ENCODE measurements at regions not wholly inside any gene's neighbourhood (a gene's known extent, or its start where the extent isn't known, plus 50 kb on each side); places are given as distances from the start of the nearest gene placed in this dataset.

DNA sequence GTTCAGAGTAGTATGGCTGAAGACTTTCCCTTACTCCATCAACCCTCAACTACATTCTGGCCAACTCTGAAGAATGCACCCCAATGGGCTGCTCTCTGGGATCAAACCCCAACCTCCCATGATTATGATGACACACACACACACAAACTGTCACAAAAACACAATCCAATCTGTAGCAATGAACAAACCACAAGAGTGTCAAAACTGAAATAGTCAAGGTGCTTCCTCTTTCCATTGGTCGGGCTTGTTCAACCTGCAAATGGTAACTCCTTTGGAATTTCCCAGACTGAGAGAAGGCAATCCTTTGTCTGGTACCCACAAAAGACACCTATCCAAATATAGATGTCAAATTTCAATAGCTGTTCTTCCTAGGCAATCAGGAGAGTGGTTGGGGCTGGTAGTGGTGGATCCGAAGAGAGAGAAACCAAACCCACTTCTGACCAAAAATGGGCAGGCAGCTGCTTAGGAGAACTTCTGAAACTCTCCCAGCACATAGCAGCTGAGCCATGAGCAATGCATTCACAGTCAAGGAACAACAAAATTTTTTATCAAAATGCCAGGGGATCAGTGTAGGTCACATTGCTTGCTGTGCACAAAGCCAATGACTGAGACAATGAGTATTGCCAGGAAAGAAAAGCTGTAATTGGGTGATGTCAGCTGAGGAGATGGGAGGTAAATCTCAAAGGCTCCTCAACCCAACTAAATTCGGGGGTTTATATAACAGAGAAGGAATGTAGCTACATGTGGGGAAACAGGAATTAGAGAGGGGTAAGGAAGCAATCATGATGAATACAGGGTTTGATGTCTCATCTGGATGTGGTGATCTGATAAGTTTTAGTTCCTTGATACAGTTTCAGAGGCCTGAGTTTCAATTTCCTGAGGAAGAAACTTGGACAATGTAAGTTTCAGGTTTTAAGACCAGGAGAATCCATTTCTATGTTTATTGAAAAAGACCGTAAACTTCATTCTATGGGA lies 191.4 kb downstream of the KITLG start:
- Histone ChIP-seq H3K18ac (ENCODE audit: low read depth, low read length) (peak overlapping the region; percentile 43; the same call in 1 of the 2 replicates), H2AFZ (replicated peaks; ENCODE audit: low read length, poor library complexity) (no peak overlapping the region), H2AK9ac (replicated peaks; ENCODE audit: low read depth, low read length, poor library complexity) (peak overlapping the region; percentile 43), H3K4me1 (ENCODE audit: control insufficient read depth, insufficient read depth, low read length) (peaks cover 4% of the 10 kb centered on the region), H3K4me3 (ENCODE audit: insufficient read depth, low read depth, low read length) (no peak overlapping the region), H2BK20ac (ENCODE audit: low read depth, low read length) (no peak overlapping the region; the same call in 1 of the 2 replicates), H3K4ac (ENCODE audit: low read depth, low read length) (no peak overlapping the region), H3K9me1 (ENCODE audit: insufficient read depth, low read length) (0 out of 2 replicates have a peak, but pooled peaks cover 8% of the 10 kb centered on the region), H4K8ac (ENCODE audit: low read depth in 2 of 2, low read length in 2 of 2) (no peak overlapping the region), H3K9ac (ENCODE audit: low read depth, low read length) (no peak overlapping the region), H4K5ac (ENCODE audit: low read depth, low read length) (no peak overlapping the region; the same call in 1 of the 2 replicates), H3K14ac (replicated peaks; ENCODE audit: low read depth, low read length) (no peak overlapping the region), H3K36me3 (ENCODE audit: control insufficient read depth, insufficient read depth, low read length) (no peaks in the 10 kb centered on the region), H3K56ac (ENCODE audit: extremely low read depth, insufficient read depth, low read length) (no peak overlapping the region), H3K79me1 (ENCODE audit: low read depth in 1 of 2, low read length in 2 of 2) (peaks cover 3 to 6% of the 10 kb centered on the region in 2 experiments; a peak in 1 of 4 replicates), H4K20me1 (ENCODE audit: insufficient read depth, low read length) (no peaks in the 10 kb centered on the region), H3K9me3 (ENCODE audit: control insufficient read depth, insufficient read depth, low read length) (peaks cover 2% of the 10 kb centered on the region; the same call in 1 of the 2 replicates), H2BK120ac (ENCODE audit: low read depth, low read length) (peak overlapping the region; percentile 4; the same call in 1 of the 2 replicates), H2BK15ac (ENCODE audit: low read depth, low read length) (peak overlapping the region; percentile 5; the same call in 1 of the 3 replicates), H3K27me3 (ENCODE audit: control insufficient read depth, insufficient read depth, low read length) (no peaks in the 10 kb centered on the region), H2AK5ac (ENCODE audit: low read depth, low read length) (no peak overlapping the region), H4K91ac (ENCODE audit: insufficient read depth, low read depth, low read length) (no peak overlapping the region), H3K4me2 (ENCODE audit: low read depth, low read length) (no peak overlapping the region), H2BK5ac (ENCODE audit: low read depth, low read length, poor library complexity, severe bottlenecking) (no peak overlapping the region), H3K27ac (ENCODE audit: insufficient read depth, low read length) (no peak overlapping the region), H3K23ac (ENCODE audit: low read depth, low read length) (no peak overlapping the region)
- ChIA-PET CTCF (no interaction called here), POLR2A (ENCODE audit: unreplicated experiment) (no interaction called here)
- DNase-seq = peak; percentile 47
- no TSS peak for BruUV-seq (replicated peaks)
- intact Hi-C loops (cut with micrococcal nuclease) (no loop called here), dilution Hi-C loops (cut with HindIII; ENCODE audit: low sequenced_read_pairs, unreplicated experiment) (no loop called here), in situ Hi-C loops (cut with MboI; ENCODE audit: low sequenced_read_pairs) (no loop called here)
- TF ChIP-seq SMC3 (IDR thresholded peaks at IDR 0.05; ENCODE audit: low read depth, low read length) = no peak
- TF ChIP-seq MXI1 (IDR thresholded peaks at IDR 0.05; ENCODE audit: borderline replicate concordance, low read depth, low read length) = no peak
- TF ChIP-seq, protein P1, sequence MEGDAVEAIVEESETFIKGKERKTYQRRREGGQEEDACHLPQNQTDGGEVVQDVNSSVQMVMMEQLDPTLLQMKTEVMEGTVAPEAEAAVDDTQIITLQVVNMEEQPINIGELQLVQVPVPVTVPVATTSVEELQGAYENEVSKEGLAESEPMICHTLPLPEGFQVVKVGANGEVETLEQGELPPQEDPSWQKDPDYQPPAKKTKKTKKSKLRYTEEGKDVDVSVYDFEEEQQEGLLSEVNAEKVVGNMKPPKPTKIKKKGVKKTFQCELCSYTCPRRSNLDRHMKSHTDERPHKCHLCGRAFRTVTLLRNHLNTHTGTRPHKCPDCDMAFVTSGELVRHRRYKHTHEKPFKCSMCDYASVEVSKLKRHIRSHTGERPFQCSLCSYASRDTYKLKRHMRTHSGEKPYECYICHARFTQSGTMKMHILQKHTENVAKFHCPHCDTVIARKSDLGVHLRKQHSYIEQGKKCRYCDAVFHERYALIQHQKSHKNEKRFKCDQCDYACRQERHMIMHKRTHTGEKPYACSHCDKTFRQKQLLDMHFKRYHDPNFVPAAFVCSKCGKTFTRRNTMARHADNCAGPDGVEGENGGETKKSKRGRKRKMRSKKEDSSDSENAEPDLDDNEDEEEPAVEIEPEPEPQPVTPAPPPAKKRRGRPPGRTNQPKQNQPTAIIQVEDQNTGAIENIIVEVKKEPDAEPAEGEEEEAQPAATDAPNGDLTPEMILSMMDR (conservative IDR thresholded peaks at IDR 0.05; ENCODE audit: low read depth, low read length) = no peak
- TF ChIP-seq, protein P2, sequence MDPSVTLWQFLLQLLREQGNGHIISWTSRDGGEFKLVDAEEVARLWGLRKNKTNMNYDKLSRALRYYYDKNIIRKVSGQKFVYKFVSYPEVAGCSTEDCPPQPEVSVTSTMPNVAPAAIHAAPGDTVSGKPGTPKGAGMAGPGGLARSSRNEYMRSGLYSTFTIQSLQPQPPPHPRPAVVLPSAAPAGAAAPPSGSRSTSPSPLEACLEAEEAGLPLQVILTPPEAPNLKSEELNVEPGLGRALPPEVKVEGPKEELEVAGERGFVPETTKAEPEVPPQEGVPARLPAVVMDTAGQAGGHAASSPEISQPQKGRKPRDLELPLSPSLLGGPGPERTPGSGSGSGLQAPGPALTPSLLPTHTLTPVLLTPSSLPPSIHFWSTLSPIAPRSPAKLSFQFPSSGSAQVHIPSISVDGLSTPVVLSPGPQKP (IDR thresholded peaks at IDR 0.05; ENCODE audit: borderline replicate concordance, low read depth, low read length) = no peak
- no peak for TF ChIP-seq RAD21 (IDR thresholded peaks at IDR 0.05; ENCODE audit: low read length)
- no peak for TF ChIP-seq MAFK (IDR thresholded peaks at IDR 0.05; ENCODE audit: low read depth, low read length)
- no peak for TF ChIP-seq FOS (IDR thresholded peaks at IDR 0.05; ENCODE audit: low read depth, low read length)
- no peak for TF ChIP-seq POLR2A (IDR thresholded peaks at IDR 0.05; ENCODE audit: low read depth, low read length)
- no peak for TF ChIP-seq CHD1 (IDR thresholded peaks at IDR 0.05; ENCODE audit: low read depth, low read length)
- TF ChIP-seq MAZ (IDR thresholded peaks at IDR 0.05; ENCODE audit: borderline replicate concordance, low read depth, low read length) = no peak
- no peak for TF ChIP-seq RFX5 (IDR thresholded peaks at IDR 0.05; ENCODE audit: low read depth, low read length)
- no CpG with 5 or more reads among the region's 4 CpGs for WGBS, 2 experiments (ENCODE audit: extremely low coverage in 2 of 2, insufficient read length in 1 of 2)
- 0 out of 2 replicates have a peak, but pooled peaks have one; percentile 24 for ATAC-seq (ENCODE audit: low read depth)

Data from IMR-90 (cell line).